ENCODE measurements at regions not wholly inside any gene's neighbourhood (a gene's known extent, or its start where the extent isn't known, plus 50 kb on each side); places are given as distances from the start of the nearest gene placed in this dataset.

DNA sequence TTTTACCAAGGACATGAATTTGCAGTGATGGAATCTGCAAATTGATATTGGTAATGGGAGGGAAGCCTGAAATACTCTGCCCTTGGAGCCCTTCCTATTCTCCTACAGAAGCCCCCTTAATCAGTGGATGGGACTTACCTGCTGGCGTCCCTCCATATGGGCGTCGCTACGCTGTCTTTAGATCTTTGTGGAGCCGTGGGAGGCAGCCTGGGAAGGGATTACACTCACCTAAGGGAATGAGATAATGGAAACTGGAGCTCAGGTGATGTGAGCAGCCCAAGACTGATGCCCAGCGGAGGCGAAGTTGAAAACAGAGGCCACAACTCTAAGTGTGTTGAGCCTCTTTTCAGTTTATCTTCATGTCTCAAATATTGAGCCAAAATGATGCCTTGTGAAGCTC lies 306.6 kb downstream of the MYCN start:
- TF ChIP-seq, protein P1, sequence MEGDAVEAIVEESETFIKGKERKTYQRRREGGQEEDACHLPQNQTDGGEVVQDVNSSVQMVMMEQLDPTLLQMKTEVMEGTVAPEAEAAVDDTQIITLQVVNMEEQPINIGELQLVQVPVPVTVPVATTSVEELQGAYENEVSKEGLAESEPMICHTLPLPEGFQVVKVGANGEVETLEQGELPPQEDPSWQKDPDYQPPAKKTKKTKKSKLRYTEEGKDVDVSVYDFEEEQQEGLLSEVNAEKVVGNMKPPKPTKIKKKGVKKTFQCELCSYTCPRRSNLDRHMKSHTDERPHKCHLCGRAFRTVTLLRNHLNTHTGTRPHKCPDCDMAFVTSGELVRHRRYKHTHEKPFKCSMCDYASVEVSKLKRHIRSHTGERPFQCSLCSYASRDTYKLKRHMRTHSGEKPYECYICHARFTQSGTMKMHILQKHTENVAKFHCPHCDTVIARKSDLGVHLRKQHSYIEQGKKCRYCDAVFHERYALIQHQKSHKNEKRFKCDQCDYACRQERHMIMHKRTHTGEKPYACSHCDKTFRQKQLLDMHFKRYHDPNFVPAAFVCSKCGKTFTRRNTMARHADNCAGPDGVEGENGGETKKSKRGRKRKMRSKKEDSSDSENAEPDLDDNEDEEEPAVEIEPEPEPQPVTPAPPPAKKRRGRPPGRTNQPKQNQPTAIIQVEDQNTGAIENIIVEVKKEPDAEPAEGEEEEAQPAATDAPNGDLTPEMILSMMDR (IDR thresholded peaks at IDR 0.05 in 8 of 11, conservative IDR thresholded peaks at IDR 0.05 in 3 of 11), result no peak
- TF ChIP-seq POLR2AphosphoS5 (IDR thresholded peaks at IDR 0.05), result no peak
